Esophagus muscularis mucosa (tissue), 3 donors: ENCODE measurements at regions not wholly inside any gene's neighbourhood (a gene's known extent, or its start where the extent isn't known, plus 50 kb on each side); places are given as distances from the start of the nearest gene placed in this dataset.

Source experiments
- CTCF ChIP-seq, 3 experiments: fragments of 200-600 bp in 2 of 3; fragments of 450-650 bp in 1 of 3; sonication (generic) in 2 of 3; IDR thresholded peaks; one replicate each; pipeline ENCODE4 v1.5.1; 2017 to 2019; ENCODE audit warnings: antibody characterized with exemption in 3 of 3, mild to moderate bottlenecking in 2 of 3, moderate library complexity in 1 of 3
- POLR2AphosphoS5 ChIP-seq, 2 donors: sonication (generic); formaldehyde crosslinking; IDR thresholded peaks; one replicate each; pipeline ENCODE4 v1.6.1; 2017; ENCODE audit warnings: antibody characterized with exemption in 2 of 2

- TF ChIP-seq POLR2AphosphoS5 (IDR thresholded peaks at IDR 0.05) (no peak), CTCF (IDR thresholded peaks at IDR 0.05) (no peak)
Observed at GRCh38 chr5:166286832-166287231, 2004.6 kb upstream of the WWC1 start.
